ENCODE measurements at regions not wholly inside any gene's neighbourhood (a gene's known extent, or its start where the extent isn't known, plus 50 kb on each side); places are given as distances from the start of the nearest gene placed in this dataset.

GRCh38 chr5:99437986-99438385 is 509.2 kb upstream of the CHD1 start:
- Histone ChIP-seq H2BK120ac (replicated peaks; ENCODE audit: low read depth, low read length) (no peak overlapping the region), H3K23ac (ENCODE audit: insufficient read length) (no peak overlapping the region), H3K23me2 (ENCODE audit: low read depth, low read length) (no peaks in the 10 kb centered on the region), H3K4ac (replicated peaks; ENCODE audit: insufficient read length, low read depth, low read length) (no peak overlapping the region), H3K9me3 (ENCODE audit: insufficient read depth in 2 of 2, low read depth in 1 of 2, low read length in 1 of 2) (no peaks in the 10 kb centered on the region), H2BK5ac (ENCODE audit: low read depth, low read length) (no peak overlapping the region), H3K4me2 (ENCODE audit: insufficient read depth in 1 of 2, low read depth in 2 of 2, low read length in 2 of 2) (no peak overlapping the region), H3K27me3 (replicated peaks in 1 of 4; ENCODE audit: control insufficient read depth in 3 of 4, extremely low read depth in 1 of 4, insufficient read depth in 3 of 4, low read length in 3 of 4) (no peaks in the 10 kb centered on the region), H2AK5ac (ENCODE audit: low read depth, low read length) (no peak overlapping the region), H4K8ac (ENCODE audit: extremely low read depth, insufficient read depth, low read length) (no peak overlapping the region), H4K91ac (replicated peaks; ENCODE audit: insufficient read length, low read length) (no peak overlapping the region), H3K14ac (ENCODE audit: insufficient read length) (no peak overlapping the region), H3K56ac (replicated peaks; ENCODE audit: insufficient read length, low read depth, low read length) (no peak overlapping the region), H3K9ac (replicated peaks in 1 of 4; ENCODE audit: extremely low read depth in 1 of 4, low read depth in 3 of 4, low read length in 3 of 4) (no peak overlapping the region), H3K79me2 (ENCODE audit: control insufficient read depth in 1 of 2, insufficient read depth in 2 of 2, low read length in 2 of 2) (no peaks in the 10 kb centered on the region), H2BK15ac (ENCODE audit: low read length) (no peak overlapping the region), H2AFZ (ENCODE audit: low read length) (no peak overlapping the region), H3K79me1 (ENCODE audit: low read depth, low read length) (no peaks in the 10 kb centered on the region), H2BK20ac (ENCODE audit: low read length) (no peak overlapping the region), H3K4me3 (ENCODE audit: extremely low read depth in 1 of 4, insufficient read depth in 2 of 4, low read depth in 3 of 4, low read length in 4 of 4) (no peak overlapping the region), H4K5ac (ENCODE audit: insufficient read length, low read depth, low read length) (no peak overlapping the region), H3K36me3 (ENCODE audit: control insufficient read depth in 2 of 4, insufficient read depth in 4 of 4, low read length in 3 of 4) (no peaks in the 10 kb centered on the region; a peak in 1 of 8 replicates), H3K18ac (ENCODE audit: extremely low read depth, low read length) (no peak overlapping the region), H2BK12ac (ENCODE audit: low read depth, low read length) (no peak overlapping the region), H3K4me1 (replicated peaks in 1 of 4; ENCODE audit: control insufficient read depth in 3 of 4, insufficient read depth in 4 of 4, low read length in 3 of 4) (no peaks in the 10 kb centered on the region), H3K27ac (ENCODE audit: low read depth, low read length) (no peak overlapping the region), H4K20me1 (replicated peaks in 1 of 2; ENCODE audit: control insufficient read depth in 1 of 2, insufficient read depth in 2 of 2, low read length in 2 of 2) (no peaks in the 10 kb centered on the region)
- DNase-seq (ENCODE audit: low read depth in 1 of 2, low spot score in 2 of 2) (no peak), FAIRE-seq (no peak)
- POLR2A ChIA-PET (ENCODE audit: partially characterized antibody), result no interaction called here
- CTCF ChIA-PET (ENCODE audit: partially characterized antibody), result no interaction called here
- no peak for TF ChIP-seq HDAC6 (IDR thresholded peaks at IDR 0.05; ENCODE audit: low read depth, low read length)
- no peak for TF ChIP-seq SIRT6 (IDR thresholded peaks at IDR 0.05; ENCODE audit: low read length)
- TF ChIP-seq GTF2F1 (IDR thresholded peaks at IDR 0.05; ENCODE audit: borderline replicate concordance, low read depth, low read length), result no peak
- no peak for TF ChIP-seq KDM1A (IDR thresholded peaks at IDR 0.05; ENCODE audit: borderline replicate concordance, low read length)
- TF ChIP-seq, protein P1, sequence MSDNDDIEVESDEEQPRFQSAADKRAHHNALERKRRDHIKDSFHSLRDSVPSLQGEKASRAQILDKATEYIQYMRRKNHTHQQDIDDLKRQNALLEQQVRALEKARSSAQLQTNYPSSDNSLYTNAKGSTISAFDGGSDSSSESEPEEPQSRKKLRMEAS (IDR thresholded peaks at IDR 0.05), result no peak
- TF ChIP-seq HDAC2 (IDR thresholded peaks at IDR 0.05; ENCODE audit: borderline replicate concordance in 1 of 2, low read depth in 2 of 2, low read length in 2 of 2), result no peak
- no peak for TF ChIP-seq YY1 (IDR thresholded peaks at IDR 0.05; ENCODE audit: low read depth, low read length)
- no peak for TF ChIP-seq E2F6 (IDR thresholded peaks at IDR 0.05)
- no peak for TF ChIP-seq CHD1 (IDR thresholded peaks at IDR 0.05; ENCODE audit: low read depth, low read length)
- TF ChIP-seq RXRA (IDR thresholded peaks at IDR 0.05; ENCODE audit: insufficient read depth, low read depth, low read length), result no peak
- TF ChIP-seq TCF12 (IDR thresholded peaks at IDR 0.05; ENCODE audit: low read depth, low read length), result no peak
- no peak for TF ChIP-seq SUZ12 (IDR thresholded peaks at IDR 0.05; ENCODE audit: low read length)
- no peak for TF ChIP-seq EP300 (IDR thresholded peaks at IDR 0.05; ENCODE audit: borderline replicate concordance in 1 of 2, low read depth in 2 of 2, low read length in 2 of 2)
- TF ChIP-seq CBX5 (IDR thresholded peaks at IDR 0.05; ENCODE audit: low read depth, low read length), result no peak

Measured in H1 (cell line).